Endothelial cell of umbilical vein (primary cell): ENCODE measurements at regions not wholly inside any gene's neighbourhood (a gene's known extent, or its start where the extent isn't known, plus 50 kb on each side); places are given as distances from the start of the nearest gene placed in this dataset.

Source experiments
- BruUV-seq: library from RNA; stranded (reverse); fragments of 400-500 nt; replicated peaks from 2 replicates; lab custom pipeline; 2021; lab: Mats Ljungman, UMichigan
- CTCF ChIA-PET: fragments of 300-600, 350-600 bp; sonication (Branson Sonifier 250); formaldehyde crosslinking; loops from one replicate; lab custom pipeline; 2021; ENCODE audit warnings: antibody characterized with exemption, inconsistent platforms; lab: Charles Lee
- POLR2A ChIA-PET: fragments of 300-600, 350-600 bp; sonication (Branson Sonifier 250); formaldehyde crosslinking; loops from one replicate; lab custom pipeline; 2021; ENCODE audit warnings: antibody characterized with exemption, inconsistent platforms; lab: Charles Lee
- DNase-seq: peaks from one replicate; pipeline ENCODE4 v3.0.0-alpha.2; 2011; ENCODE audit warnings: low read depth, low spot score
- FAIRE-seq: peaks from 2 replicates; lab custom pipeline; 2011; peaks lifted over from hg19 to GRCh38; lab: Jason Lieb, UNC
- H2AFZ ChIP-seq: 2 replicates; pipeline ENCODE4 v1.6.0; 2012; ENCODE audit warnings: low read depth, low read length, control low read depth, inconsistent platforms
- H3K27ac ChIP-seq: 2 replicates; pipeline ENCODE4 v1.5.1; 2011; ENCODE audit warnings: low read depth, mild to moderate bottlenecking, control low read depth, low read length, moderate library complexity; ENCODE audit not compliant: insufficient read depth
- H3K27me3 ChIP-seq, 2 experiments: 2 replicates each; pipeline versions ENCODE4 v1.6.0 to v1.6.1; 2011; ENCODE audit warnings: low read length in 2 of 2, mixed read lengths in 1 of 2; ENCODE audit not compliant: control insufficient read depth in 2 of 2, insufficient read depth in 2 of 2
- H3K36me3 ChIP-seq, 2 experiments: 2 replicates in 1 of 2; 3 replicates in 1 of 2; pipeline ENCODE4 v1.5.1; 2011; ENCODE audit warnings: low read length in 2 of 2, mild to moderate bottlenecking in 1 of 2, moderate library complexity in 1 of 2; ENCODE audit not compliant: control insufficient read depth in 2 of 2, insufficient read depth in 2 of 2; ENCODE audit errors: extremely low read depth in 1 of 2
- H3K4me1 ChIP-seq: 3 replicates; pipeline ENCODE4 v1.5.1; 2011; ENCODE audit warnings: mild to moderate bottlenecking, low read length; ENCODE audit not compliant: control insufficient read depth, insufficient read depth; ENCODE audit errors: extremely low read depth
- H3K4me2 ChIP-seq: 2 replicates; pipeline ENCODE4 v1.6.1; 2011; ENCODE audit warnings: low read length, control low read depth, mixed read lengths; ENCODE audit not compliant: insufficient read depth
- H3K4me3 ChIP-seq, 3 experiments: fragments of 200-600 bp in 1 of 3; sonication (generic), shearing (Covaris generic) in 1 of 3; replicated peaks in 1 of 3; 2 replicates each; pipeline ENCODE4 v1.5.1; 2011 to 2016; ENCODE audit warnings: control low read depth in 3 of 3, low read length in 3 of 3, mild to moderate bottlenecking in 2 of 3, inconsistent platforms in 1 of 3, low read depth in 1 of 3, moderate library complexity in 1 of 3; ENCODE audit not compliant: insufficient read depth in 1 of 3
- H3K79me2 ChIP-seq: 2 replicates; pipeline ENCODE4 v1.6.0; 2012; ENCODE audit warnings: low read length, inconsistent platforms; ENCODE audit not compliant: control insufficient read depth, insufficient read depth
- H3K9ac ChIP-seq: replicated peaks from 2 replicates; pipeline ENCODE3; 2011; ENCODE audit warnings: low read length, control low read depth; ENCODE audit not compliant: insufficient read depth; ENCODE audit errors: extremely low read depth
- H3K9me1 ChIP-seq: replicated peaks from 3 replicates; pipeline ENCODE4 v1.6.0; 2011; ENCODE audit warnings: mild to moderate bottlenecking, low read length; ENCODE audit not compliant: control insufficient read depth, insufficient read depth; ENCODE audit errors: extremely low read depth
- H3K9me3 ChIP-seq: replicated peaks from 2 replicates; pipeline ENCODE4 v1.5.1; 2012; ENCODE audit warnings: low read length, inconsistent platforms; ENCODE audit not compliant: control insufficient read depth, insufficient read depth
- H4K20me1 ChIP-seq: replicated peaks from 2 replicates; pipeline ENCODE3; 2011; ENCODE audit warnings: mild to moderate bottlenecking, low read length; ENCODE audit not compliant: control insufficient read depth, insufficient read depth; ENCODE audit errors: extremely low read depth
- CTCF ChIP-seq, 2 donors: IDR thresholded peaks; 1 replicate in 1 of 2; 2 replicates in 1 of 2; pipeline ENCODE4 v1.5.1; 2011; ENCODE audit warnings: low read length in 2 of 2, mild to moderate bottlenecking in 2 of 2, moderate library complexity in 2 of 2, control low read depth in 1 of 2, inconsistent platforms in 1 of 2, low read depth in 1 of 2; ENCODE audit not compliant: insufficient read depth in 1 of 2; ENCODE audit errors: extremely low read depth in 1 of 2
- EZH2 ChIP-seq: IDR thresholded peaks from 2 replicates; pipeline ENCODE4 v1.6.1; 2012; ENCODE audit warnings: borderline replicate concordance, low read depth, mild to moderate bottlenecking, moderate library complexity, low read length, inconsistent platforms; ENCODE audit not compliant: severe bottlenecking
- FOS ChIP-seq: IDR thresholded peaks from 2 replicates; pipeline ENCODE4 v1.6.1; 2011; ENCODE audit warnings: mild to moderate bottlenecking, low read length, moderate library complexity, borderline replicate concordance; ENCODE audit not compliant: insufficient read depth
- GATA2 ChIP-seq: IDR thresholded peaks from 2 replicates; pipeline ENCODE4 v1.7.0; 2011; ENCODE audit warnings: low read depth, mild to moderate bottlenecking, moderate library complexity, mixed read lengths, low read length; ENCODE audit not compliant: insufficient read length, insufficient read depth
- JUN ChIP-seq: IDR thresholded peaks from 2 replicates; pipeline ENCODE4 v1.6.1; 2011; ENCODE audit warnings: borderline replicate concordance, low read depth; ENCODE audit not compliant: insufficient read length, insufficient read depth
- MAX ChIP-seq: IDR thresholded peaks from 2 replicates; pipeline ENCODE4 v1.6.1; 2011; ENCODE audit not compliant: insufficient read depth, insufficient read length
- MYC ChIP-seq: IDR thresholded peaks from one replicate; pipeline ENCODE4 v1.6.1; 2011; ENCODE audit warnings: mild to moderate bottlenecking, low read depth, low read length
- POLR2A ChIP-seq: IDR thresholded peaks from 2 replicates; pipeline ENCODE4 v1.6.1; 2012; ENCODE audit warnings: low read depth, mild to moderate bottlenecking, control low read depth, low read length
- POLR2AphosphoS5 ChIP-seq: IDR thresholded peaks from 2 replicates; pipeline ENCODE4 v1.6.1; 2012; ENCODE audit warnings: low read depth, mild to moderate bottlenecking, control low read depth, low read length, moderate library complexity; ENCODE audit not compliant: insufficient read depth
- dilution Hi-C: fragments of 300-500 bp; cut with MboI; formaldehyde crosslinking; loops from one replicate; pipeline ENCODE4 v1.15.0; 2019; ENCODE audit warnings: low sequenced_read_pairs; ENCODE audit not compliant: extremely low pct_ligation_motif_present
- intact Hi-C: fragments of 100-400 bp; cut with micrococcal nuclease; formaldehyde crosslinking; loops from one replicate; pipeline ENCODE4 v1.10.0; 2022

DNA sequence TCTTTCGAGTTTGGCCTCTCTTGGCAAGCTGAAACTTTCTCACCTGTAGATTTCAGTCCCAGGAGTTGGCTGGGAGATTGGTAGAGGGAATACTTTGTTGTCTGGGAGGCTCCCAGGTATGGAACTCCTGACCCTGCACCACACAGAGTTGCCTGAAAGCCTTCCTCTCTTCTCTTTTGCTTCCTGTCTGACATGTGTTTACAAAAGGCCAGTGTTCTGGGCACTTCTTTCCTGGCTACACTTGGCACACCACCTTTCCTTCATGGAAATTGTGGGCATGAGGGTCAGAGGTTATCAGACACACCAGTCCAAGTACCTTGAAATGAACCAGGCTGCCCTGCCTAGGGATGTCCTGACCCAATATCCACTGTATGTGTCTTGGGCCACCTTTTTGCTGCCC lies 123.7 kb downstream of the ABHD5 start:
- dilution Hi-C loops: no loop called here
- TF ChIP-seq POLR2AphosphoS5: no peak
- TF ChIP-seq CTCF (IDR thresholded peaks at IDR 0.05; ENCODE audit: extremely low read depth in 1 of 2, insufficient read depth in 1 of 2, low read depth in 1 of 2, low read length in 2 of 2): no peak
- no peak for TF ChIP-seq POLR2A
- TF ChIP-seq JUN: no peak
- TF ChIP-seq MYC: no peak
- Histone ChIP-seq H3K9me3 (no peaks in the 10 kb centered on the region), H2AFZ (no peak overlapping the region), H3K4me2 (no peak overlapping the region), H3K27ac (no peak overlapping the region), H3K79me2 (no peaks in the 10 kb centered on the region), H3K9ac (no peak overlapping the region), H3K27me3 (peaks cover 0 to 4% of the 10 kb centered on the region in 2 experiments), H3K9me1 (no peaks in the 10 kb centered on the region), H3K4me3 (no peak overlapping the region), H4K20me1 (no peaks in the 10 kb centered on the region), H3K36me3 (no peaks in the 10 kb centered on the region), H3K4me1 (no peaks in the 10 kb centered on the region)
- DNase-seq (no peak), FAIRE-seq (no peak)
- intact Hi-C loops: no loop called here
- ChIA-PET POLR2A (no interaction called here), CTCF (no interaction called here)
- no TSS peak for BruUV-seq

- no peak for FAIRE-seq
- Histone ChIP-seq H4K20me1 (no peaks in the 10 kb centered on the region), H3K4me2 (no peak overlapping the region), H3K4me3 (no peak overlapping the region), H3K9me3 (no peaks in the 10 kb centered on the region), H3K27me3 (peaks cover 0 to 2% of the 10 kb centered on the region in 2 experiments), H3K36me3 (no peaks in the 10 kb centered on the region), H2AFZ (no peak overlapping the region), H3K4me1 (no peaks in the 10 kb centered on the region), H3K79me2 (no peaks in the 10 kb centered on the region), H3K9me1 (no peaks in the 10 kb centered on the region), H3K27ac (no peak overlapping the region), H3K9ac (no peak overlapping the region)
- ChIA-PET CTCF (no interaction called here), POLR2A (no interaction called here)
- DNase-seq: no peak
- intact Hi-C loops: no loop called here
- TF ChIP-seq FOS (no peak), EZH2 (no peak), MAX (no peak), JUN (no peak), POLR2A (no peak), MYC (no peak), CTCF (IDR thresholded peaks at IDR 0.05; ENCODE audit: extremely low read depth in 1 of 2, insufficient read depth in 1 of 2, low read depth in 1 of 2, low read length in 2 of 2) (no peak), GATA2 (no peak), POLR2AphosphoS5 (no peak)
- dilution Hi-C loops: no loop called here
- BruUV-seq: no TSS peak
These were observed 125.6 kb downstream of the ABHD5 start for GRCh38 chr3:43816372-43816771.
